NCI-H187 treated with DMSO at 0.1 percent for 48 hours (cell line): ENCODE measurements at regions not wholly inside any gene's neighbourhood (a gene's known extent, or its start where the extent isn't known, plus 50 kb on each side); places are given as distances from the start of the nearest gene placed in this dataset.
A peak's percentile ranks its signal among the peaks of the same experiment; 100 is the strongest.

Source experiments
- DNase-seq: peaks from one replicate; lab custom pipeline; 2025; lab: John Stamatoyannopoulos, UW

GRCh38 chr20:11581271-11581670, 336.4 kb upstream of the BTBD3 start:
- DNase-seq: no peak

- no peak for DNase-seq
Observed at GRCh38 chr20:11582060-11582459, 335.6 kb upstream of the BTBD3 start.

GRCh38 chr20:11585752-11586352, 331.8 kb upstream of the BTBD3 start:
- peak; percentile 7 for DNase-seq

GRCh38 chr20:11588875-11589274, 328.8 kb upstream of the BTBD3 start:
- DNase-seq: no peak

DNA sequence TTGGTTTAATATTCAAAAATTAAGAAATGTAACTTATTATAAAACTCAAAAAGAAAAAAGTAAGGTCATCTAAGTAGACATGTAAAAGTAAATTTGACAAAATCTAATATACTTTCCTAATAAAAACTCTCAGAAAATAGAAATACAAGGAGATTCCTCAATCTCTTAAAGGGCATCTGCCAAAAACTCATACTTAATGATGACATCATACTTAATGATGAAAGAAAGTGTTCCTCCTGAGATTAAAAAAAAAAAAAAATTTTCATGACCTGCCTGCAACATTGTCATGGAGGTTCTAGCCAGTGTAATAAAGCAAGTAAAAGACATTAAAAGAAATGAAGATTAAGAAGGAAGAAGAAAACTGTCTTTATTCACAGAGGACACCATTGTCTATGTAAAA, 325.7 kb upstream of the BTBD3 start:
- no peak for DNase-seq

DNA sequence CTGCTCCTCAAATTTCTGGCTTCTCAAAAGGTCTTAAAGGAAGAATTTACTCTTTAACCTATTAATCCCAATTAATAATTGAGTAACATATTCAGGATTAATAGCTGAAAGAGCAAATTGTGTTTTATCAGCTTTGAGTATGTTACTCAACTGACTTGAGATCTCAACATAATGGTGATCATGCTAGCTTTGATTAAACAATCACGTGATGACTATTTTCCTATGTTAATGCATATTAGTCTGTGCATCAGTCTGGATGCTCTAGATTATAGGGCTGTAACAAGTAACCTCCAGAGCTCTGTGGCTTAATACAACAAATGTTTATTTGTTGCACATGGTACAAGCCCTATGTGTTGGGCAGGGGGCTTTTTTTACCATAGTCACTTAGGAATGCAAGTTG, 313.4 kb upstream of the BTBD3 start:
- DNase-seq: no peak

DNA sequence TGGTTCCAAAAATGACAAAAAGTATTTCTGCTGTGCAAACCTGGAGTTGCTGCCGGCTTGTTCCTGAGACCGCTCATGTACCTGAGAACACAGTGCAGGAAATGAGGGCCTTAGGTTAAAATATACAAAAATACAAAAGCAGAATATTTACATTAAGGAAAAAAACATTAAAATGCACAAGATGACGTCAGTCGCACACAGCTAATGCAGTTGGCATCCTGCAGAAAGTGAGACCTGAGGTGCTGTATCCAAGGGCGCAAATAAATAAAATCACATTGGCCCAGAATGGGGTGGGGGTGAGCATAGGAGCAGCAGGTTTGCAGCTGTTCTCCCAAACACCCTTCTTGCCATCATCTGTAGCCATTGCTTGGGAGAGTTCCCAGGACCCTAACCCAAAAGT, 310.6 kb upstream of the BTBD3 start:
- no peak for DNase-seq

- DNase-seq: no peak
Observed at GRCh38 chr20:11608736-11609135, 309.0 kb upstream of the BTBD3 start.

GRCh38 chr20:11624704-11625103, 293.0 kb upstream of the BTBD3 start:
- no peak for DNase-seq

DNA sequence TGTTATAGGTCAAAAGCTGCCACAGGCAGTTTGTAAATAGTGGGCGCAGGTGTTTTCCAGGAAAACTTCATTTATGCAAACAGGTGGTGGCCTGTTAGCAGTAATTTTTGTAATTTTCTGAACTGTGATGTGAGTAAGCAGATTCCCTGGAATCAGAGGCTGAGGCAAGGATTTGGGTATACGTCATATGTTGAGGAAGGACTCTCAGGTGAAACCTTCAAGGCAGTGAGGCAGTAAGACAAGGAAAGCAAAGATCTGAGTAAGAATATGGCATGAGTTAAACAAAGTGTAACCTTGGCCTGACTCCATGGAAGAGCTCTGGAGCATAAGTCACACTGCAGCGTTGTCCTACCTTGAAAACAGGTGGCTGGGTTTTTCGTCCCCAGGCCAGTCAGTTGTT, 291.1 kb upstream of the BTBD3 start:
- no peak for DNase-seq

DNA sequence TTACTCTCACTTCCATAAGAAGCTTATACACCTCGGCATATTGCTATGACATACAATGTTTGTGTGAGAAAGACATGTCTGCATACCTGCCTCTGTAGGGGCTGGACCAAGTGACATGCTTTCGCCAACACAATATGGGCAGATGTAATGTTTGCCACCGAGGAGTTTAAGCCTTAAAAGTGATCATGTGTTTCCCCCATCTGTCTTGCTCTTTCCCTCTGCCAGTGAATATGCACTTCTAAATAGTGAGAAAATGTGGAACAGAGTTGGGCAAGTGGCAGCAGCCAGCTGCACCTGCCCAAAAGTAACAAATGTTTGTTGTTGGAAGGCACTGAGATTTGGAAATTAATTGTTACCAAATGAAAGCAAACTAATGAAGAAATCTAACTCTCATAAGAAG, 274.8 kb upstream of the BTBD3 start:
- no peak for DNase-seq

DNA sequence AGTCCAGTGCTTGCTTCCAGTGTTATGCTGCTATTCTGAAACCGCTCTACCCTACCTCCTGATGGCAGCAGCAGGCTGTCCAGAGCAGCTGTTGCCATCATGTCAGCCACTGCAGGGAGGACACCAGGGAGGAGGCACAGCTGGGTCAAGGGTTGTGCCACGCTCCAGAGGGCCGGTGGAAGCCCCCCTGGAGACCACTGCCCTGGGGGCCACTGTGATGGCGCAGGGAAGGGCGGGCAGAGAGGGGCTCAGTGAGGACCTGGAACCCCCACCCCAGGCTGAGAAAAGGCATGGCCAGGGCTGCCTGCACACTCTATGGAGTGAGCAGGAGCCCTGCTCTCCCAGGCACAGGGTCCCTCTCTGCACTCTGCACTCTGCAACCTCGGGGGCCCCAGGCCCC, 271.3 kb upstream of the BTBD3 start:
- no peak for DNase-seq

DNA sequence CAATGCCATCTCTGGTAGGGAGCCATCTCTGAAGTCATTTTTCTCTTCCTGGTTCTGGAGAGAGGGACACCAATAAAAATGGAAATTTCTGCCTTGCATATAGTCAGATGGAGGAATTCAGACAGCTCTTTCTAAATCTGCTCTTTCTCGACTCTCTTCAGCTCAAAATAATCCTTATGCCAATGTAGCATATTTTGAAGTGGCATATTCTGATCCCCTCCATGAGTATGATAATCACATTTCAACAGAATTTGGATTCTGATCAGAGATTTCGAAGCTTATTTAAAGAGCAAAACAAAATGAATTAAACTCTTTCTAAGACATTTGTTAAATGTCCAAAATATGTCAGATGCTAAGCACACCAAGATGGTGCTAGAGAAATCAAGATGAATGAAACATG, 267.1 kb upstream of the BTBD3 start:
- no peak for DNase-seq

DNA sequence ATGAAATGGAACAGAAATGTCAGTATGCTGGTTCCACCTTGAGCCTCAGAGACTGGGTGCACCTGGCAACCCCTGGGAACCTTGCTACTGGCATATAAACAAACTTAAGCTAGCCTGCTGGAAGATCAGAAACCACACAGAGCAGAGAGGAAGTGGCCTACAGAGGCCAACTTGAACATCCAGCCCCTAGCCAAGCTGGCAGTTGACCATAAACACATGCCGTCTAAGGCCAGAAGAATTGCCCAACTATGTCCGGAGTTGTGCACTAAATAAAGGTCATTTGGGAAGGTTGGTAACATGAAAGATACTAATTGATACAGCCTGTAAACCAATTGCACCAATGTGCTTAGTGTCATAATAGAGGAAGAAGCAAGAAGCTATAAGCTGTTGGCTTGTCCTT, 266.6 kb upstream of the BTBD3 start:
- DNase-seq: no peak

DNA sequence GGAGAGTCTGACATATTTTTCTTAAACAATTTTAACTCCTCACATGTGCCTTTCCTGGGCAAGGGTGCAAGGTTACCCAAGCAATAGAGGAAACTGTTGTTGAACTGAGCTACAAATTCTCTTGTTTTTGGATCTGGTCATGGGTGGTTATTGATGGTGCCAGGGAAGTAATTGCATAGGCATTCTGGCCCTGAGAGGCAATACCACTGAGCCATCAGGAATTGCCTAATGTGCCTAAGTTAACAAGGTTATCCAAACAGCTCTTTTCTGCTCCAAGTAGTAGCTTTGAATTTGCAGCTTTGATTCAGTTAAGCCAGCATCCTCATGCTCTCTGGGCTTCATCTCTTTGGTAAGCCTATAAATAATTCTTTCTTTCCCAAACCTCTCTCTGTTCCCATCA, 266.0 kb upstream of the BTBD3 start:
- no peak for DNase-seq

- DNase-seq: no peak
Observed at GRCh38 chr20:11652128-11652527, 265.6 kb upstream of the BTBD3 start.

- no peak for DNase-seq
Observed at GRCh38 chr20:11654766-11655165, 262.9 kb upstream of the BTBD3 start.

GRCh38 chr20:11660673-11661072, 257.0 kb upstream of the BTBD3 start:
- no peak for DNase-seq

DNA sequence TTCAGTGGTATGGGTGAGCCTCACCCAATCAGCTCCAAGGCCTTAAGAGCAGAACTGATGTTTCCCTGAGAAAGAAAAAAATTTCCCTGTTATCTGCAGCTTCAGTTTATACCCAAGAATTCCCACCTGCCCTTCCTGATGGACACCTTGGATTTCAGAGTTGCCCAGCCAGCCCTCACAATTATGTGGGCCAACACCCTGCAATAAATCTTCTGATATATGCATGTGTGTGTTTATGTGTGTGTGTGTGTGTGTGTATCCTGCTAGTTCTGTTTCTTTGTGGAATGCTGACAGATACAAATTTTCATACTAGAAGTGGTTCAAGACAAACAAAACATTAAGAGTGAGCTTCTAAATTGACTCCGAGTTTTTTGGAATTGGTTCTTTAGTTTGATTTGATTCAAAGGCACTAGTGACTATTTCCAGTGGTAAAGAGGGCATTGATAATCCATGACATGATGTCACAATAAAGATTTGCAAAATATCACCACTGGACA, 246.6 kb upstream of the BTBD3 start:
- no peak for DNase-seq

GRCh38 chr20:11672959-11673358, 244.7 kb upstream of the BTBD3 start:
- no peak for DNase-seq

- DNase-seq: no peak
Observed at GRCh38 chr20:11675920-11676629, 241.6 kb upstream of the BTBD3 start.

GRCh38 chr20:11676630-11677287, 240.9 kb upstream of the BTBD3 start:
- DNase-seq: no peak

- no peak for DNase-seq
Observed at GRCh38 chr20:11677428-11677827, 240.3 kb upstream of the BTBD3 start.
